CD14-positive monocyte (primary cell): ENCODE measurements at regions not wholly inside any gene's neighbourhood (a gene's known extent, or its start where the extent isn't known, plus 50 kb on each side); places are given as distances from the start of the nearest gene placed in this dataset.
"Not testable (repeated sequence)": the region's sequence is repeated elsewhere in the genome, so short reads cannot be mapped to it uniquely, and the experiment has no call there.

Source experiments
- DNase-seq, 3 donors: peaks; one replicate each; pipeline ENCODE4 v3.0.0-alpha.2; 2011 to 2022
- H2AFZ ChIP-seq: 2 replicates; pipeline ENCODE4 v1.6.0; 2012; ENCODE audit warnings: mild to moderate bottlenecking, low read depth, low read length, inconsistent platforms; ENCODE audit not compliant: insufficient read depth, poor library complexity, severe bottlenecking
- H3K27ac ChIP-seq, 2 donors: 1 replicate in 1 of 2; 2 replicates in 1 of 2; pipeline ENCODE4 v1.5.1; 2012 to 2013; ENCODE audit warnings: low read length in 2 of 2, control low read depth in 1 of 2, inconsistent platforms in 1 of 2, low read depth in 1 of 2, mild to moderate bottlenecking in 1 of 2
- H3K27me3 ChIP-seq, 2 donors: one replicate each; pipeline versions ENCODE4 v1.6.0 to v1.6.1; 2011 to 2013; ENCODE audit warnings: low read length in 2 of 2; ENCODE audit not compliant: control insufficient read depth in 2 of 2, insufficient read depth in 2 of 2
- H3K36me3 ChIP-seq, 2 donors: replicated peaks in 1 of 2; 1 replicate in 1 of 2; 2 replicates in 1 of 2; pipeline versions ENCODE4 v1.5.1 to v1.6.1; 2012 to 2013; ENCODE audit warnings: low read length in 2 of 2, control low read depth in 1 of 2, inconsistent platforms in 1 of 2, mild to moderate bottlenecking in 1 of 2; ENCODE audit not compliant: insufficient read depth in 2 of 2, control insufficient read depth in 1 of 2
- H3K4me1 ChIP-seq, 2 donors: 1 replicate in 1 of 2; 2 replicates in 1 of 2; pipeline versions ENCODE4 v1.5.1 to v1.6.1; 2012 to 2013; ENCODE audit warnings: low read length in 2 of 2, control low read depth in 1 of 2, inconsistent platforms in 1 of 2, mild to moderate bottlenecking in 1 of 2, moderate library complexity in 1 of 2; ENCODE audit not compliant: insufficient read depth in 2 of 2, control insufficient read depth in 1 of 2
- H3K4me2 ChIP-seq: replicated peaks from 2 replicates; pipeline ENCODE3; 2012; ENCODE audit warnings: low read length, moderate library complexity, mild to moderate bottlenecking; ENCODE audit not compliant: poor library complexity, severe bottlenecking; ENCODE audit errors: extremely low read depth
- H3K4me3 ChIP-seq, 3 experiments: fragments of 200-600 bp in 1 of 3; sonication (generic) in 1 of 3; replicated peaks in 1 of 3; 1 replicate in 2 of 3; 2 replicates in 1 of 3; pipeline ENCODE4 v1.5.1; 2011 to 2013; ENCODE audit warnings: low read length in 3 of 3, mild to moderate bottlenecking in 3 of 3, control low read depth in 2 of 3, low read depth in 2 of 3, inconsistent platforms in 1 of 3, moderate library complexity in 1 of 3
- H3K79me2 ChIP-seq: 2 replicates; pipeline ENCODE4 v1.6.0; 2012; ENCODE audit warnings: mild to moderate bottlenecking, control low read depth, inconsistent platforms, low read length, moderate library complexity; ENCODE audit not compliant: insufficient read depth
- H3K9ac ChIP-seq: 2 replicates; pipeline ENCODE4 v1.6.0; 2017; ENCODE audit warnings: low read length, mild to moderate bottlenecking; ENCODE audit not compliant: insufficient read depth, poor library complexity, severe bottlenecking
- H3K9me3 ChIP-seq, 2 donors: replicated peaks in 1 of 2; 1 replicate in 1 of 2; 2 replicates in 1 of 2; pipeline versions ENCODE4 v1.5.1 to v1.6.1; 2012 to 2013; ENCODE audit warnings: low read length in 2 of 2, control low read depth in 1 of 2; ENCODE audit not compliant: control insufficient read depth in 1 of 2, insufficient read depth in 1 of 2
- H4K20me1 ChIP-seq: 2 replicates; pipeline ENCODE4 v1.6.0; 2012; ENCODE audit warnings: mild to moderate bottlenecking, low read length, control low read depth, moderate library complexity; ENCODE audit not compliant: insufficient read depth
- H3K27ac Mint-ChIP-seq, 7 donors: one replicate each; pipeline ENCODE4 v1.8.0; 2020; ENCODE audit warnings: mild to moderate bottlenecking in 7 of 7, mixed read lengths in 7 of 7, moderate library complexity in 6 of 7, inconsistent platforms in 2 of 7
- H3K27me3 Mint-ChIP-seq, 3 donors: one replicate each; pipeline ENCODE4 v1.8.0; 2021 to 2022; ENCODE audit warnings: low read depth in 3 of 3, mild to moderate bottlenecking in 3 of 3, mixed read lengths in 3 of 3, moderate library complexity in 3 of 3, inconsistent platforms in 1 of 3
- H3K36me3 Mint-ChIP-seq, 2 donors: one replicate each; pipeline ENCODE4 v1.8.0; 2020; ENCODE audit warnings: mixed read lengths in 2 of 2, inconsistent platforms in 1 of 2, mild to moderate bottlenecking in 1 of 2
- H3K4me1 Mint-ChIP-seq: one replicate; pipeline ENCODE4 v1.8.0; 2020; ENCODE audit warnings: mild to moderate bottlenecking, mixed read lengths
- H3K4me3 Mint-ChIP-seq, 2 donors: one replicate each; pipeline ENCODE4 v1.8.0; 2020; ENCODE audit warnings: mild to moderate bottlenecking in 2 of 2, mixed read lengths in 2 of 2, moderate library complexity in 1 of 2
- H3K9me3 Mint-ChIP-seq, 7 donors: one replicate each; pipeline ENCODE4 v1.8.0; 2020 to 2022; ENCODE audit warnings: mixed read lengths in 7 of 7, mild to moderate bottlenecking in 6 of 7, moderate library complexity in 6 of 7, inconsistent platforms in 2 of 7
- WGBS: methylation state at CpG from one replicate; pipeline ENCODE4 v1.1.5; 2013; ENCODE audit warnings: missing lambda C conversion rate; ENCODE audit not compliant: insufficient coverage; 5-methylcytosine and 5-hydroxymethylcytosine counted together
- intact Hi-C, 2 donors: fragments of 100-400 bp; cut with micrococcal nuclease; formaldehyde crosslinking; loops; one replicate each; pipeline versions ENCODE4 v1.15.0 to v1.15.1; 2023
- TF ChIP-seq, protein P1 (sequence below): fragments of 200-600 bp; IDR thresholded peaks from one replicate; pipeline ENCODE4 v1.8.0; 2022; ENCODE audit warnings: antibody characterized with exemption, mild to moderate bottlenecking

DNA sequence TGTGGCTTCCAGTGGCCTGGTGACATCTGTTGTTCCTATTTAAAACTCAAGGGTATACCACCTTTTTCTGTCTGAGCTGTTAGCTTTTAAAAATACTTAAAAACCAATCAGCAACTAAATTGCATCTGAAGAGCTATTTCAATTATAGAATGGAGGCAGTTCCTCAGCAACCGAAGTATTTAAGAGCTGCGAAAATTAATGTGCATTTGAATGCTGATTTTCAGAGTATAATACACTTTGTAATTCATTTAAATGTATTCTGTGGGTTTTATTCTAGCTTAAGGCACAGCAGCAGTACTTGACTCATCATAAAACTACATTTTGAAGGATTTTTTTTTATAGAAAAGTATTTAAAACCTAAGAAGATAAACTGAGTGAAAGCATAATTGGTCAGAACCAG, 404.9 kb upstream of the PRKCQ start:
- no CpG with 5 or more reads among the region's 2 CpGs for WGBS
- intact Hi-C loops, result no loop called here
- H3K4me1 Mint-ChIP-seq, result peaks cover 6% of the 10 kb centered on the region

DNA sequence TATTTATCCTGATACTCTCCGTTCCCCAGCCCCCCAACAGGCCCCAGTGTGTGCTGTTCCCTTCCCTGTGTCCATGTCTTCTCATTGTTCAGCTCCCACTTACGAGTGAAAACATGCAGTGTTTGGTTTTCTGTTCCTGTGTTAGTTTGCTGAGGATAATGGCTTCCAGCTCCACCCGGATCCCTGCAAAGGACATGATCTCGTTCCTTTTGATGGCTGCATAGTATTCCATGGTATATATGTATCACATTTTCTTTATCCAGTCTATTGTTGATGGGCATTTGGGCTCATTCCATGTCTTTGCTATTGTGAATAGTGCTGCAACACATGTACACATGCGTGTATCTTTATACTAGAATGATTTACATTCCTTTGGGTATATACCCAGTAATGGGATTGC, 403.9 kb upstream of the PRKCQ start:
- H3K4me1 Mint-ChIP-seq, result peaks cover 11% of the 10 kb centered on the region
- H3K9me3 ChIP-seq, H3K36me3 Mint-ChIP-seq, H3K27me3 Mint-ChIP-seq, H3K4me2 ChIP-seq, H3K27me3 ChIP-seq, H3K4me3 ChIP-seq, H3K27ac Mint-ChIP-seq, H3K4me3 Mint-ChIP-seq, H3K79me2 ChIP-seq, H3K36me3 ChIP-seq, H3K9me3 Mint-ChIP-seq, intact Hi-C loops, H2AFZ ChIP-seq, H3K4me1 ChIP-seq, DNase-seq, H4K20me1 ChIP-seq, H3K27ac ChIP-seq, H3K9ac ChIP-seq: not testable (repeated sequence)
- WGBS, result no CpG with 5 or more reads among the region's 5 CpGs

More for the DNA sequence above, 404.9 kb upstream of the PRKCQ start:
- Histone ChIP-seq H3K9ac (no peak overlapping the region), H3K4me1 (peaks cover 0 to 5% of the 10 kb centered on the region in 2 donors), H3K27me3 (no peaks in the 10 kb centered on the region), H3K27ac (no peak overlapping the region), H3K4me3 (no peak overlapping the region), H3K4me2 (no peak overlapping the region), H3K36me3 (no peaks in the 10 kb centered on the region), H3K79me2 (no peaks in the 10 kb centered on the region), H4K20me1 (no peaks in the 10 kb centered on the region), H3K9me3 (no peaks in the 10 kb centered on the region), H2AFZ (no peak overlapping the region)
- peaks cover 0 to 8% (median 2%) of the 10 kb centered on the region in 7 donors for H3K9me3 Mint-ChIP-seq
- no peak overlapping the region for H3K4me3 Mint-ChIP-seq
- TF ChIP-seq, protein P1, sequence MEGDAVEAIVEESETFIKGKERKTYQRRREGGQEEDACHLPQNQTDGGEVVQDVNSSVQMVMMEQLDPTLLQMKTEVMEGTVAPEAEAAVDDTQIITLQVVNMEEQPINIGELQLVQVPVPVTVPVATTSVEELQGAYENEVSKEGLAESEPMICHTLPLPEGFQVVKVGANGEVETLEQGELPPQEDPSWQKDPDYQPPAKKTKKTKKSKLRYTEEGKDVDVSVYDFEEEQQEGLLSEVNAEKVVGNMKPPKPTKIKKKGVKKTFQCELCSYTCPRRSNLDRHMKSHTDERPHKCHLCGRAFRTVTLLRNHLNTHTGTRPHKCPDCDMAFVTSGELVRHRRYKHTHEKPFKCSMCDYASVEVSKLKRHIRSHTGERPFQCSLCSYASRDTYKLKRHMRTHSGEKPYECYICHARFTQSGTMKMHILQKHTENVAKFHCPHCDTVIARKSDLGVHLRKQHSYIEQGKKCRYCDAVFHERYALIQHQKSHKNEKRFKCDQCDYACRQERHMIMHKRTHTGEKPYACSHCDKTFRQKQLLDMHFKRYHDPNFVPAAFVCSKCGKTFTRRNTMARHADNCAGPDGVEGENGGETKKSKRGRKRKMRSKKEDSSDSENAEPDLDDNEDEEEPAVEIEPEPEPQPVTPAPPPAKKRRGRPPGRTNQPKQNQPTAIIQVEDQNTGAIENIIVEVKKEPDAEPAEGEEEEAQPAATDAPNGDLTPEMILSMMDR, result no peak
- H3K36me3 Mint-ChIP-seq, result no peaks in the 10 kb centered on the region
- H3K27ac Mint-ChIP-seq, result no peak overlapping the region
- DNase-seq, result no peak
- peaks cover 0 to 2% (median 0%) of the 10 kb centered on the region in 3 donors for H3K27me3 Mint-ChIP-seq
